GM12865 (cell line): ENCODE measurements at regions not wholly inside any gene's neighbourhood (a gene's known extent, or its start where the extent isn't known, plus 50 kb on each side); places are given as distances from the start of the nearest gene placed in this dataset.

Experiments used
- DNase-seq: peaks from one replicate; pipeline ENCODE4 v3.0.0; 2010; ENCODE audit warnings: low read depth
- H3K4me3 ChIP-seq: 2 replicates; pipeline ENCODE4 v1.5.1; 2011; ENCODE audit warnings: mild to moderate bottlenecking, low read depth, low read length, control low read depth
- CTCF ChIP-seq: IDR thresholded peaks from 2 replicates; pipeline ENCODE4 v1.5.1; 2011; ENCODE audit warnings: low read length, control low read depth, low read depth, inconsistent platforms; ENCODE audit not compliant: insufficient read depth; ENCODE audit errors: missing control alignments

- H3K4me3 ChIP-seq: no peak overlapping the region
- TF ChIP-seq CTCF: no peak
- DNase-seq: no peak
Measured at GRCh38 chr4:41819621-41820020, 71.1 kb upstream of the PHOX2B start.

- no peak for TF ChIP-seq CTCF
- DNase-seq: peak; percentile 1
- no peak overlapping the region for H3K4me3 ChIP-seq
Measured at GRCh38 chr4:41815473-41815872, 66.9 kb upstream of the PHOX2B start.

GRCh38 chr4:41814565-41814964, 66.0 kb upstream of the PHOX2B start:
- no peak for TF ChIP-seq CTCF
- DNase-seq: no peak
- H3K4me3 ChIP-seq: no peak overlapping the region

GRCh38 chr4:41806807-41807206, 58.3 kb upstream of the PHOX2B start:
- DNase-seq: no peak
- no peak for TF ChIP-seq CTCF
- H3K4me3 ChIP-seq: no peak overlapping the region

GRCh38 chr4:41802590-41802989, 54.1 kb upstream of the PHOX2B start:
- TF ChIP-seq CTCF: no peak
- no peak for DNase-seq
- no peak overlapping the region for H3K4me3 ChIP-seq

GRCh38 chr4:41799126-41799525, 50.6 kb upstream of the PHOX2B start:
- no peak for TF ChIP-seq CTCF
- no peak overlapping the region for H3K4me3 ChIP-seq

More at GRCh38 chr4:41799126-41799525, 50.6 kb upstream of the PHOX2B start:
- DNase-seq: no peak
